ENCODE measurements at regions not wholly inside any gene's neighbourhood (a gene's known extent, or its start where the extent isn't known, plus 50 kb on each side); places are given as distances from the start of the nearest gene placed in this dataset.

DNA sequence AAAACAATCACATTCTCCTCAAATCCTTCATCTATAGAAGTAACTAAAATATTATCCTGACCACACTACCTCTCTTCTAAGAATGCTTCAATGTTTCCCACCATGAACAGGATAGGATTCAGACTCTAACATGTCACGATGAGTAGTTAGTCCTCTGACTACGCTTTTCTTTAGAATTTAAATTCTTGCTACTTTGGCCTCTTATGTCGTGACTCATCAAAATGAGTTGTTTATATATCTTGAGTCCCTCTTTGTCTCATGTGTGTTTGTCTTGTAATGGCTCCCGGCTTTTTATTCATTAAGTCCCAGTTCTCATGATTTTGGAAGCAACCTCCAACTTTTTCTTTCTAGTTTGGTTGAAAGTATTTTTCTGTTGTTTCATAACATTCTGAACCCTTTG, 1289.2 kb downstream of the DSC3 start:
- H3K27ac Mint-ChIP-seq = no peak overlapping the region
- H3K9me3 Mint-ChIP-seq = peaks cover 3% of the 10 kb centered on the region
- no peak overlapping the region for H3K4me3 Mint-ChIP-seq
- no peaks in the 10 kb centered on the region for H3K36me3 Mint-ChIP-seq
- TF ChIP-seq, protein P1, sequence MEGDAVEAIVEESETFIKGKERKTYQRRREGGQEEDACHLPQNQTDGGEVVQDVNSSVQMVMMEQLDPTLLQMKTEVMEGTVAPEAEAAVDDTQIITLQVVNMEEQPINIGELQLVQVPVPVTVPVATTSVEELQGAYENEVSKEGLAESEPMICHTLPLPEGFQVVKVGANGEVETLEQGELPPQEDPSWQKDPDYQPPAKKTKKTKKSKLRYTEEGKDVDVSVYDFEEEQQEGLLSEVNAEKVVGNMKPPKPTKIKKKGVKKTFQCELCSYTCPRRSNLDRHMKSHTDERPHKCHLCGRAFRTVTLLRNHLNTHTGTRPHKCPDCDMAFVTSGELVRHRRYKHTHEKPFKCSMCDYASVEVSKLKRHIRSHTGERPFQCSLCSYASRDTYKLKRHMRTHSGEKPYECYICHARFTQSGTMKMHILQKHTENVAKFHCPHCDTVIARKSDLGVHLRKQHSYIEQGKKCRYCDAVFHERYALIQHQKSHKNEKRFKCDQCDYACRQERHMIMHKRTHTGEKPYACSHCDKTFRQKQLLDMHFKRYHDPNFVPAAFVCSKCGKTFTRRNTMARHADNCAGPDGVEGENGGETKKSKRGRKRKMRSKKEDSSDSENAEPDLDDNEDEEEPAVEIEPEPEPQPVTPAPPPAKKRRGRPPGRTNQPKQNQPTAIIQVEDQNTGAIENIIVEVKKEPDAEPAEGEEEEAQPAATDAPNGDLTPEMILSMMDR (conservative IDR thresholded peaks at IDR 0.05) = no peak
- H3K27me3 Mint-ChIP-seq = peaks cover 3% of the 10 kb centered on the region
- DNase-seq (ENCODE audit: extremely low spot score, unreplicated experiment) = no peak
- no peaks in the 10 kb centered on the region for H3K4me1 Mint-ChIP-seq (ENCODE audit: unreplicated experiment)

DNA sequence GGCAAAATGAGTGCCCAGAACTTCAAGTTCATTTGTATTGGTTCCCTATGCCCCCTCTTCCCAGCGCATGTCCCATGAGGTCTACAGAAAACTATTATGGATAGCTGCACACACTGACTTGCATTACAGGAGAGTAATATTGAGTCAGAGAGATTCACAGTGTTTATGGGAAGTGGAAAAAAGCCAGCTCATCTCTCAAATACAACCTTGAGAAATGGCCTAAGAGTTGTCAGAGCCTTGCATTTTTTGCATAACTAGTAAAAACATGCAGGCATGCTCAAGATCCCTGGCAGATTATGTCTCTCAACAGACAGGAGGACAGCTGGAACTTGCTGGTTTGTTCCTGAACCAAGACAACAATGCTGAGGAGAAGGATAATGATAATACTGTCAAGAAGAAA, 1292.8 kb downstream of the DSC3 start:
- Mint-ChIP-seq H3K9me3 (peaks cover 3% of the 10 kb centered on the region), H3K27ac (no peak overlapping the region), H3K36me3 (no peaks in the 10 kb centered on the region), H3K4me1 (ENCODE audit: unreplicated experiment) (no peaks in the 10 kb centered on the region), H3K4me3 (no peak overlapping the region), H3K27me3 (peaks cover 3% of the 10 kb centered on the region)
- TF ChIP-seq, protein P1 (conservative IDR thresholded peaks at IDR 0.05) = no peak
- DNase-seq (ENCODE audit: extremely low spot score, unreplicated experiment) = no peak

DNA sequence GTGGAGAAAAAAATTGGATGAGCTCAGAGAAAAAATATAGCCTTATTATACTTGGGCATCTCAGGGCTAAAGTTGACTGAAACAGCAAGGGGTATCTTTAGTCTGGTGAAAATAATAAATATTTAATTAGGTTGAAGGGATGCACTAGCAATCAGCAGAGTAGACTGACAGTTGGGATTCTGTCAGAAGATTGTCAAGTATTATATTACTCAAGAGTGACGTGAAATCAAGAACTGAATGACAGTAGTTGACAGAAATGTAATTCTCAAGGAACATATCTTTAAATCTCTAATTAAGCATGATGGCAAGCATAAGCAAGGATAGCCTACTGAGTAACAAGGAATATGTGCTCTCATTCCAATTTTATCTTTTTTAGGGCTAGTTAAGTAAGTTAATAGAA, 1301.1 kb downstream of the DSC3 start:
- no peak for DNase-seq (ENCODE audit: extremely low spot score, unreplicated experiment)
- Mint-ChIP-seq H3K36me3 (no peaks in the 10 kb centered on the region), H3K27me3 (no peaks in the 10 kb centered on the region), H3K4me1 (ENCODE audit: unreplicated experiment) (no peaks in the 10 kb centered on the region), H3K9me3 (no peaks in the 10 kb centered on the region), H3K4me3 (no peak overlapping the region), H3K27ac (no peak overlapping the region)
- TF ChIP-seq, protein P1 (conservative IDR thresholded peaks at IDR 0.05) = no peak

DNA sequence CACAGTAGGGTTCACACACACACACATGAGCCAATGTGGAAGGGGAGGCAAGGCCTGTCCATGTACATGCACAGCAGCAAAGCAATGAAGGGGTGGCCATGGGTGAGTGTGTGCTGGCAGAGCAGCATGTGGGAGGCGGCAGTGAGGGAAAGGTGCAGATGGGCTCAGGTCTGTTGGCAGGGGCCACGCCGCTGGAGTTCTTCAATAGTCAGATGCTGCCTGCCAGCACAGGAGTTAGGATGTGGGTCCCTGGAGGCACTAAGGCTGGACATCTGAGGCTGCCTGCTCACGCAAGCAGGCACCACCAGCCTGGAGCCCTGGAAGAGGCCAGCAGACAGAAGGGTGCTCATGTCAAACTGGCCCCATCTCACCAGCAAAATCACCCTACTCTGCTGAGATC, 1304.9 kb downstream of the DSC3 start:
- Mint-ChIP-seq H3K4me1 (ENCODE audit: unreplicated experiment) (no peaks in the 10 kb centered on the region), H3K36me3 (no peaks in the 10 kb centered on the region), H3K27me3 (no peaks in the 10 kb centered on the region), H3K9me3 (no peaks in the 10 kb centered on the region), H3K4me3 (no peak overlapping the region), H3K27ac (no peak overlapping the region)
- TF ChIP-seq, protein P1 (conservative IDR thresholded peaks at IDR 0.05) = no peak
- no peak for DNase-seq (ENCODE audit: extremely low spot score, unreplicated experiment)

DNA sequence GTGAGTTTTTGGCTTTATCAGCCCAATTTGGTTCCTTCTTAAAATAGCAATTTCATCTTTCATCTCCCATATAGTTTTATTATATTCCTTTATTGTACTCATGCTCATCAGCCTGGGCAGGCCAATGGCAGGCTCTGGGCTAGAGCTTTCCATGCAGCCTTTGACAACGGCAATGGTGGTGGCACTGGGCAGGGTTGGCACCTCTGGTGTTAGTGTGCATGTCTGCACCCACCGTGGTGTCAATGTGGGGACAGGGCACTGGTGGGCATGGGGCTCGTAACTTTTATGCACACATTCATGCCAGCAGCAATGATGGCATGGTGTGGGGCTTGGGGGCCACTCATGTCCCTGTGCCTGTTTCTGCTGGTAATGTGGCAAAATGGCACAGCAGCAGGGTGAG, 1305.4 kb downstream of the DSC3 start:
- TF ChIP-seq, protein P1 (conservative IDR thresholded peaks at IDR 0.05) = no peak
- no peaks in the 10 kb centered on the region for H3K4me1 Mint-ChIP-seq (ENCODE audit: unreplicated experiment)
- DNase-seq (ENCODE audit: extremely low spot score, unreplicated experiment) = no peak
- no peak overlapping the region for H3K4me3 Mint-ChIP-seq
- H3K36me3 Mint-ChIP-seq = no peaks in the 10 kb centered on the region
- H3K9me3 Mint-ChIP-seq = no peaks in the 10 kb centered on the region
- no peak overlapping the region for H3K27ac Mint-ChIP-seq
- no peaks in the 10 kb centered on the region for H3K27me3 Mint-ChIP-seq

DNA sequence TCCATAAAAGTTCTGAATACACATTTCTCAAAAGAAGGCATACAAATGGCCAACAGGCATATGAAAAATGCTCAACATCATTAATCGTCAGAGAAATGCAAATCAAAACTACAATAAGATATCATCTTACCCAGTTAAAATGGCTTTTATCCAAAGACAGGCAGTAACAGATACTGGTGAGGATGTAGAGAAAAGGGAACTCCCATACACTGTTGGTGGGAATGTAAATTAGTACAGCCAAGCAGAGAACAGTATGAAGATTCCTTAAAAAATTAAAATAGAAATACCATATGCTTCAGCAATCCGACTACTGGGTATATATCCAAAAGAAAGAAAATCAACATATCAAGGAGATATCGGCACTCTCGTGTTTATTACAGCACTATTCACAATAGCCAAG, 1312.5 kb downstream of the DSC3 start:
- H3K4me1 Mint-ChIP-seq (ENCODE audit: unreplicated experiment) = no peaks in the 10 kb centered on the region
- H3K9me3 Mint-ChIP-seq = peaks cover 4% of the 10 kb centered on the region
- H3K4me3 Mint-ChIP-seq = no peak overlapping the region
- H3K27me3 Mint-ChIP-seq = no peaks in the 10 kb centered on the region
- H3K36me3 Mint-ChIP-seq = no peaks in the 10 kb centered on the region
- DNase-seq (ENCODE audit: extremely low spot score, unreplicated experiment) = no peak
- TF ChIP-seq, protein P1 (conservative IDR thresholded peaks at IDR 0.05) = no peak
- no peak overlapping the region for H3K27ac Mint-ChIP-seq
